HEK293 (cell line): ENCODE measurements at regions not wholly inside any gene's neighbourhood (a gene's known extent, or its start where the extent isn't known, plus 50 kb on each side); places are given as distances from the start of the nearest gene placed in this dataset.

Source experiments
- CTCF ChIA-PET: fragments of 350-600 bp; formaldehyde crosslinking; extraction: SDS; loops from one replicate; lab custom pipeline; 2021; ENCODE audit warnings: antibody characterized with exemption; lab: Yijun Ruan, JAX
- POLR2A ChIA-PET: fragments of 300-600 bp; formaldehyde crosslinking; extraction: SDS; loops from one replicate; lab custom pipeline; 2020; ENCODE audit warnings: antibody characterized with exemption, inconsistent platforms; lab: Yijun Ruan, JAX
- H3K27ac ChIP-seq: fragments of 200-500 bp; sonication (Bioruptor generic); 2 replicates; pipeline ENCODE4 v1.5.1; 2014; ENCODE audit warnings: low read depth, low read length, control low read depth, inconsistent platforms; ENCODE audit errors: extremely low read depth
- H3K36me3 ChIP-seq, 2 experiments: fragments of 200-500 bp in 1 of 2; sonication (Bioruptor generic) in 1 of 2; 1 replicate in 1 of 2; 2 replicates in 1 of 2; pipeline ENCODE4 v1.5.1; 2014 to 2017; ENCODE audit warnings: inconsistent platforms in 2 of 2, low read length in 2 of 2; ENCODE audit not compliant: control insufficient read depth in 2 of 2, insufficient read depth in 1 of 2
- H3K4me1 ChIP-seq: fragments of 200-500 bp; sonication (Bioruptor generic); 2 replicates; pipeline ENCODE4 v1.5.1; 2014; ENCODE audit warnings: mild to moderate bottlenecking, low read length, inconsistent platforms; ENCODE audit not compliant: control insufficient read depth, insufficient read depth
- H3K4me3 ChIP-seq: 2 replicates; pipeline ENCODE4 v1.5.1; 2011; ENCODE audit warnings: low read depth, mild to moderate bottlenecking, control low read depth, low read length, moderate library complexity
- H3K9me3 ChIP-seq: fragments of 200-500 bp; sonication (Bioruptor generic); 2 replicates; pipeline ENCODE4 v1.5.1; 2014; ENCODE audit warnings: low read depth, low read length, inconsistent platforms; ENCODE audit not compliant: control insufficient read depth, insufficient read depth
- BCL11A ChIP-seq: fragments of 450-650 bp; formaldehyde crosslinking; IDR thresholded peaks from 2 replicates; pipeline ENCODE4 v1.5.1; 2016; ENCODE audit warnings: low read depth, missing biosample characterization, missing genetic modification characterization
- REST ChIP-seq: fragments of 450-650 bp; formaldehyde crosslinking; IDR thresholded peaks from 2 replicates; pipeline ENCODE4 v1.5.1; 2016; ENCODE audit warnings: missing biosample characterization, missing genetic modification characterization
- SCRT2 ChIP-seq: fragments of 450-650 bp; formaldehyde crosslinking; IDR thresholded peaks from 2 replicates; pipeline ENCODE4 v1.5.1; 2016; ENCODE audit warnings: missing biosample characterization, missing genetic modification characterization
- TSHZ1 ChIP-seq: fragments of 450-650 bp; formaldehyde crosslinking; IDR thresholded peaks from 2 replicates; pipeline ENCODE4 v1.5.1; 2016; ENCODE audit warnings: missing biosample characterization, missing genetic modification characterization, borderline replicate concordance
- ZBTB26 ChIP-seq: fragments of 450-650 bp; formaldehyde crosslinking; optimal IDR thresholded peaks from 2 replicates; pipeline ENCODE3; 2016; ENCODE audit warnings: missing biosample characterization, mild to moderate bottlenecking, missing genetic modification characterization
- ZFP3 ChIP-seq: fragments of 450-650 bp; formaldehyde crosslinking; IDR thresholded peaks from 2 replicates; pipeline ENCODE4 v1.5.1; 2016; ENCODE audit warnings: low read depth, missing biosample characterization, missing genetic modification characterization
- ZNF114 ChIP-seq: fragments of 450-650 bp; formaldehyde crosslinking; IDR thresholded peaks from 2 replicates; pipeline ENCODE4 v1.5.0; 2017; ENCODE audit warnings: missing biosample characterization, missing genetic modification characterization
- ZNF155 ChIP-seq: fragments of 450-650 bp; formaldehyde crosslinking; IDR thresholded peaks from 2 replicates; pipeline ENCODE4 v1.5.1; 2016; ENCODE audit warnings: missing biosample characterization, missing genetic modification characterization
- ZNF175 ChIP-seq: fragments of 450-650 bp; formaldehyde crosslinking; IDR thresholded peaks from 2 replicates; pipeline ENCODE4 v1.5.1; 2016; ENCODE audit warnings: missing biosample characterization, missing genetic modification characterization
- ZNF221 ChIP-seq: fragments of 450-650 bp; formaldehyde crosslinking; IDR thresholded peaks from 2 replicates; pipeline ENCODE4 v1.5.1; 2017; ENCODE audit warnings: missing biosample characterization, missing genetic modification characterization, borderline replicate concordance
- ZNF24 ChIP-seq: fragments of 450-650 bp; formaldehyde crosslinking; IDR thresholded peaks from 2 replicates; pipeline ENCODE4 v1.5.1; 2016; ENCODE audit warnings: missing biosample characterization, missing genetic modification characterization
- ZNF248 ChIP-seq: fragments of 450-650 bp; formaldehyde crosslinking; IDR thresholded peaks from 2 replicates; pipeline ENCODE4 v1.5.1; 2017; ENCODE audit warnings: missing biosample characterization, missing genetic modification characterization
- ZNF354C ChIP-seq: fragments of 450-650 bp; formaldehyde crosslinking; IDR thresholded peaks from 2 replicates; pipeline ENCODE4 v1.5.1; 2016; ENCODE audit warnings: missing biosample characterization, missing genetic modification characterization, low read depth, borderline replicate concordance
- ZNF529 ChIP-seq: fragments of 450-650 bp; formaldehyde crosslinking; IDR thresholded peaks from 2 replicates; pipeline ENCODE4 v1.5.1; 2017; ENCODE audit warnings: missing genetic modification characterization, missing biosample characterization; ENCODE audit not compliant: insufficient replicate concordance
- ZNF544 ChIP-seq: fragments of 450-650 bp; formaldehyde crosslinking; IDR thresholded peaks from 2 replicates; pipeline ENCODE4 v1.5.0; 2017; ENCODE audit warnings: missing biosample characterization, missing genetic modification characterization
- ZNF560 ChIP-seq: fragments of 450-650 bp; formaldehyde crosslinking; IDR thresholded peaks from 2 replicates; pipeline ENCODE4 v1.5.1; 2017; ENCODE audit warnings: missing biosample characterization, missing genetic modification characterization, borderline replicate concordance
- ZNF571 ChIP-seq: fragments of 450-650 bp; formaldehyde crosslinking; IDR thresholded peaks from 2 replicates; pipeline ENCODE4 v1.5.0; 2017; ENCODE audit warnings: missing biosample characterization, missing genetic modification characterization
- ZNF624 ChIP-seq: fragments of 450-650 bp; formaldehyde crosslinking; IDR thresholded peaks from 2 replicates; pipeline ENCODE4 v1.5.1; 2017; ENCODE audit warnings: missing biosample characterization, missing genetic modification characterization
- ZNF707 ChIP-seq: fragments of 450-650 bp; formaldehyde crosslinking; IDR thresholded peaks from 2 replicates; pipeline ENCODE4 v1.5.1; 2016; ENCODE audit warnings: missing biosample characterization, missing genetic modification characterization
- ZNF777 ChIP-seq: fragments of 450-650 bp; formaldehyde crosslinking; IDR thresholded peaks from 2 replicates; pipeline ENCODE4 v1.5.1; 2017; ENCODE audit warnings: missing biosample characterization, missing genetic modification characterization, borderline replicate concordance

- TF ChIP-seq ZNF175 (tag by site-specific recombination) (0 out of 2 replicates have a peak, but pooled peaks have one; percentile 7), ZNF571 (peak; percentile 73; the same call in 1 of the 2 replicates), ZNF248 (tag by site-specific recombination) (peak; percentile 23; the same call in 1 of the 2 replicates), ZNF777 (peak; percentile 31; the same call in 1 of the 2 replicates), ZNF544 (tag by site-specific recombination) (peak; percentile 62; the same call in 1 of the 2 replicates), ZFP3 (tag by site-specific recombination) (no peak), ZNF114 (tag by site-specific recombination) (0 out of 2 replicates have a peak, but pooled peaks have one; percentile 72)
These were observed 443.9 kb downstream of the ZNF536 start (continued) for GRCh38 chr19:30815889-30816580.

- H3K4me3 ChIP-seq: no peak overlapping the region
- TF ChIP-seq ZBTB26 (tag by site-specific recombination) (no peak), ZNF221 (tag by site-specific recombination) (no peak), ZNF24 (no peak), ZNF624 (tag by site-specific recombination) (no peak), ZNF155 (tag by site-specific recombination) (no peak), ZNF354C (tag by site-specific recombination) (no peak), ZNF707 (tag by site-specific recombination) (no peak), ZNF529 (tag by site-specific recombination) (no peak), BCL11A (no peak), ZNF560 (tag by site-specific recombination) (no peak)
- H3K4me1 ChIP-seq: no peaks in the 10 kb centered on the region
- POLR2A ChIA-PET: no interaction called here
- CTCF ChIA-PET: interaction anchor here (1.2 kb wide), 2 partner anchors 9 to 12 kb away, joined by 3 to 8 read pairs; no protein-coding TSS in a partner anchor
- peaks cover 2% of the 10 kb centered on the region for H3K9me3 ChIP-seq
- no peak overlapping the region for H3K27ac ChIP-seq
- no peaks in the 10 kb centered on the region for H3K36me3 ChIP-seq
These were observed 440.0 kb downstream of the ZNF536 start for GRCh38 chr19:30812099-30812678.

- POLR2A ChIA-PET: no interaction called here
- Histone ChIP-seq H3K9me3 (peaks cover 6% of the 10 kb centered on the region), H3K4me1 (no peaks in the 10 kb centered on the region), H3K4me3 (no peak overlapping the region), H3K36me3 (no peaks in the 10 kb centered on the region), H3K27ac (no peak overlapping the region)
- CTCF ChIA-PET: interaction anchor here (1.0 to 3.3 kb wide), 5 partner anchors 9 to 896 kb away, joined by 3 to 31 read pairs (median 3); no protein-coding TSS in a partner anchor
- no peak for TF ChIP-seq TSHZ1 (tag by site-specific recombination)
- peak; percentile 36; the same call in 1 of the 2 replicates for TF ChIP-seq SCRT2 (tag by site-specific recombination)
- no peak for TF ChIP-seq REST
These were observed 439.4 kb downstream of the ZNF536 start for GRCh38 chr19:30811397-30812098.
